ENCODE measurements at regions not wholly inside any gene's neighbourhood (a gene's known extent, or its start where the extent isn't known, plus 50 kb on each side); places are given as distances from the start of the nearest gene placed in this dataset.

DNA sequence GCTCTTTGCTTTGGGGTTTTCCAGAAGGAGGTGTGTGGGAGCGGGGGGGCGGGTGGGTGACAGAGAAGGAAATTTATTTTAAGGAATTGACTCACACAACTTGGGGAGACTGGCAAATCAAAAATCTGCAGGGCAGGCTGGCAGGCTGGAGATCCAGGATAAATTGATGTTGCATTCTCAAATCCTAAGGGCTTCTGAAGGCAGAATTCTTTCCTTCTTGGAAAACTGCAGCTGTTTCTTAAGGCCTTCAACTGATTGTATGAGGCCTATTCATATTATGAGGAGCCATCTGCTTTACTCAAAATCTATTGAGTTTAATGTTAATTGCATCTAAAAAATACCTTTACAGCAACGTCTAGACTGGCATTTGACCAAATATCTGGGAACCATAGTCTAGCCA lies 1528.8 kb upstream of the LRRTM3 start:
- TF ChIP-seq, protein P1, sequence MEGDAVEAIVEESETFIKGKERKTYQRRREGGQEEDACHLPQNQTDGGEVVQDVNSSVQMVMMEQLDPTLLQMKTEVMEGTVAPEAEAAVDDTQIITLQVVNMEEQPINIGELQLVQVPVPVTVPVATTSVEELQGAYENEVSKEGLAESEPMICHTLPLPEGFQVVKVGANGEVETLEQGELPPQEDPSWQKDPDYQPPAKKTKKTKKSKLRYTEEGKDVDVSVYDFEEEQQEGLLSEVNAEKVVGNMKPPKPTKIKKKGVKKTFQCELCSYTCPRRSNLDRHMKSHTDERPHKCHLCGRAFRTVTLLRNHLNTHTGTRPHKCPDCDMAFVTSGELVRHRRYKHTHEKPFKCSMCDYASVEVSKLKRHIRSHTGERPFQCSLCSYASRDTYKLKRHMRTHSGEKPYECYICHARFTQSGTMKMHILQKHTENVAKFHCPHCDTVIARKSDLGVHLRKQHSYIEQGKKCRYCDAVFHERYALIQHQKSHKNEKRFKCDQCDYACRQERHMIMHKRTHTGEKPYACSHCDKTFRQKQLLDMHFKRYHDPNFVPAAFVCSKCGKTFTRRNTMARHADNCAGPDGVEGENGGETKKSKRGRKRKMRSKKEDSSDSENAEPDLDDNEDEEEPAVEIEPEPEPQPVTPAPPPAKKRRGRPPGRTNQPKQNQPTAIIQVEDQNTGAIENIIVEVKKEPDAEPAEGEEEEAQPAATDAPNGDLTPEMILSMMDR (IDR thresholded peaks at IDR 0.05) = no peak
- no peak for TF ChIP-seq POLR2A (IDR thresholded peaks at IDR 0.05)

All from esophagus squamous epithelium (tissue), 4 donors.